ENCODE measurements at regions not wholly inside any gene's neighbourhood (a gene's known extent, or its start where the extent isn't known, plus 50 kb on each side); places are given as distances from the start of the nearest gene placed in this dataset.

- DNase-seq (ENCODE audit: low spot score): no peak
- no peaks in the 10 kb centered on the region for H3K9me3 ChIP-seq (replicated peaks in 1 of 2; ENCODE audit: control insufficient read depth in 2 of 2, insufficient read depth in 1 of 2, low read depth in 1 of 2, low read length in 2 of 2)
- H3K14ac ChIP-seq (ENCODE audit: low read length): no peak overlapping the region
- H3K9ac ChIP-seq (ENCODE audit: low read depth, low read length, poor library complexity): no peak overlapping the region
- no peak overlapping the region for H3K27ac ChIP-seq (replicated peaks; ENCODE audit: low read length)
- H3K36me3 ChIP-seq (replicated peaks in 1 of 2; ENCODE audit: control insufficient read depth in 2 of 2, insufficient read depth in 2 of 2, low read length in 2 of 2): no peaks in the 10 kb centered on the region
- H3K79me1 ChIP-seq (ENCODE audit: low read depth, low read length): no peaks in the 10 kb centered on the region
- no peak overlapping the region for H4K91ac ChIP-seq (ENCODE audit: low read depth, low read length, poor library complexity)
- H2BK5ac ChIP-seq (ENCODE audit: low read length): no peak overlapping the region
- H2BK15ac ChIP-seq (ENCODE audit: low read length): no peak overlapping the region
- H3K4me2 ChIP-seq (ENCODE audit: insufficient read depth, low read length, poor library complexity, severe bottlenecking): no peak overlapping the region
- no peak overlapping the region for H4K8ac ChIP-seq (ENCODE audit: low read depth, low read length)
- no CpG with 5 or more reads among the region's 6 CpGs for WGBS, 2 donors (ENCODE audit: extremely low coverage in 2 of 2, insufficient read length in 2 of 2, insufficient replicate concordance in 1 of 2)
- no peak overlapping the region for H2AFZ ChIP-seq (ENCODE audit: low read length)
- no peak overlapping the region for H2BK120ac ChIP-seq (ENCODE audit: low read depth, low read length)
- no peaks in the 10 kb centered on the region for H3K27me3 ChIP-seq (ENCODE audit: control insufficient read depth in 3 of 3, insufficient read depth in 3 of 3, low read depth in 1 of 3, low read length in 3 of 3)
- no peak overlapping the region for H3K23ac ChIP-seq (ENCODE audit: low read depth, low read length, poor library complexity)
- no peak overlapping the region for H3K18ac ChIP-seq (ENCODE audit: low read length)
- H2BK12ac ChIP-seq (ENCODE audit: low read length): no peak overlapping the region
- no peaks in the 10 kb centered on the region for H3K4me1 ChIP-seq (ENCODE audit: control insufficient read depth in 2 of 2, insufficient read depth in 1 of 2, low read depth in 1 of 2, low read length in 2 of 2)
- H3K4ac ChIP-seq (ENCODE audit: low read length): no peak overlapping the region
- no peak overlapping the region for H3K4me3 ChIP-seq (ENCODE audit: low read length in 2 of 2)
- H2AK5ac ChIP-seq (ENCODE audit: low read depth, low read length): no peak overlapping the region
These were observed 109.5 kb upstream of the TMEM72 start for GRCh38 chr10:44801383-44802327.

GRCh38 chr10:44803862-44804261 is 107.3 kb upstream of the TMEM72 start:
- no peak overlapping the region for H3K27ac ChIP-seq (replicated peaks; ENCODE audit: low read length)
- no peaks in the 10 kb centered on the region for H3K27me3 ChIP-seq (ENCODE audit: control insufficient read depth in 3 of 3, insufficient read depth in 3 of 3, low read depth in 1 of 3, low read length in 3 of 3)
- H3K4me1 ChIP-seq (ENCODE audit: control insufficient read depth in 2 of 2, insufficient read depth in 1 of 2, low read depth in 1 of 2, low read length in 2 of 2): no peaks in the 10 kb centered on the region
- no peak overlapping the region for H2BK120ac ChIP-seq (ENCODE audit: low read depth, low read length)
- no peak overlapping the region for H2AFZ ChIP-seq (ENCODE audit: low read length)
- H3K23ac ChIP-seq (ENCODE audit: low read depth, low read length, poor library complexity): no peak overlapping the region
- no peak overlapping the region for H2AK5ac ChIP-seq (ENCODE audit: low read depth, low read length)
- no peak overlapping the region for H2BK12ac ChIP-seq (ENCODE audit: low read length)
- H4K91ac ChIP-seq (ENCODE audit: low read depth, low read length, poor library complexity): no peak overlapping the region
- no peak overlapping the region for H3K4me3 ChIP-seq (ENCODE audit: low read length in 2 of 2)
- H3K9me3 ChIP-seq (replicated peaks in 1 of 2; ENCODE audit: control insufficient read depth in 2 of 2, insufficient read depth in 1 of 2, low read depth in 1 of 2, low read length in 2 of 2): no peaks in the 10 kb centered on the region
- no peak overlapping the region for H4K8ac ChIP-seq (ENCODE audit: low read depth, low read length)
- H3K36me3 ChIP-seq (replicated peaks in 1 of 2; ENCODE audit: control insufficient read depth in 2 of 2, insufficient read depth in 2 of 2, low read length in 2 of 2): no peaks in the 10 kb centered on the region
- H3K9ac ChIP-seq (ENCODE audit: low read depth, low read length, poor library complexity): no peak overlapping the region
- H3K18ac ChIP-seq (ENCODE audit: low read length): peak overlapping the region; percentile 12
- H2BK5ac ChIP-seq (ENCODE audit: low read length): no peak overlapping the region
- DNase-seq (ENCODE audit: low spot score): no peak
- no peak overlapping the region for H2BK15ac ChIP-seq (ENCODE audit: low read length)
- no peak overlapping the region for H3K14ac ChIP-seq (ENCODE audit: low read length)
- no peaks in the 10 kb centered on the region for H3K79me1 ChIP-seq (ENCODE audit: low read depth, low read length)
- WGBS, 2 donors (ENCODE audit: extremely low coverage in 2 of 2, insufficient read length in 2 of 2, insufficient replicate concordance in 1 of 2): no CpG with 5 or more reads among the region's 2 CpGs
- no peak overlapping the region for H3K4me2 ChIP-seq (ENCODE audit: insufficient read depth, low read length, poor library complexity, severe bottlenecking)
- H3K4ac ChIP-seq (ENCODE audit: low read length): no peak overlapping the region

- H2BK5ac ChIP-seq (ENCODE audit: low read length): no peak overlapping the region
- no peak overlapping the region for H3K27ac ChIP-seq (replicated peaks; ENCODE audit: low read length)
- H4K91ac ChIP-seq (ENCODE audit: low read depth, low read length, poor library complexity): no peak overlapping the region
- H2AK5ac ChIP-seq (ENCODE audit: low read depth, low read length): no peak overlapping the region
- no peaks in the 10 kb centered on the region for H3K79me1 ChIP-seq (ENCODE audit: low read depth, low read length)
- H3K27me3 ChIP-seq (ENCODE audit: control insufficient read depth in 3 of 3, insufficient read depth in 3 of 3, low read depth in 1 of 3, low read length in 3 of 3): no peaks in the 10 kb centered on the region
- no CpG with 5 or more reads among the region's 1 CpG for WGBS, 2 donors (ENCODE audit: extremely low coverage in 2 of 2, insufficient read length in 2 of 2, insufficient replicate concordance in 1 of 2)
- H3K36me3 ChIP-seq (replicated peaks in 1 of 2; ENCODE audit: control insufficient read depth in 2 of 2, insufficient read depth in 2 of 2, low read length in 2 of 2): no peaks in the 10 kb centered on the region
- no peak overlapping the region for H3K4me3 ChIP-seq (ENCODE audit: low read length in 2 of 2)
- H2BK12ac ChIP-seq (ENCODE audit: low read length): no peak overlapping the region
- H3K14ac ChIP-seq (ENCODE audit: low read length): no peak overlapping the region
- no peak overlapping the region for H3K4ac ChIP-seq (ENCODE audit: low read length)
- no peak overlapping the region for H3K18ac ChIP-seq (ENCODE audit: low read length)
- no peak overlapping the region for H2AFZ ChIP-seq (ENCODE audit: low read length)
- DNase-seq (ENCODE audit: low spot score): no peak
- H3K4me1 ChIP-seq (ENCODE audit: control insufficient read depth in 2 of 2, insufficient read depth in 1 of 2, low read depth in 1 of 2, low read length in 2 of 2): no peaks in the 10 kb centered on the region
- no peak overlapping the region for H3K4me2 ChIP-seq (ENCODE audit: insufficient read depth, low read length, poor library complexity, severe bottlenecking)
- no peak overlapping the region for H2BK120ac ChIP-seq (ENCODE audit: low read depth, low read length)
- no peak overlapping the region for H3K9ac ChIP-seq (ENCODE audit: low read depth, low read length, poor library complexity)
- H3K9me3 ChIP-seq (replicated peaks in 1 of 2; ENCODE audit: control insufficient read depth in 2 of 2, insufficient read depth in 1 of 2, low read depth in 1 of 2, low read length in 2 of 2): no peaks in the 10 kb centered on the region
- H2BK15ac ChIP-seq (ENCODE audit: low read length): no peak overlapping the region
- no peak overlapping the region for H4K8ac ChIP-seq (ENCODE audit: low read depth, low read length)
- no peak overlapping the region for H3K23ac ChIP-seq (ENCODE audit: low read depth, low read length, poor library complexity)
These were observed 106.5 kb upstream of the TMEM72 start for GRCh38 chr10:44804661-44805060.

GRCh38 chr10:44805466-44806210 is 105.5 kb upstream of the TMEM72 start:
- Histone ChIP-seq H4K8ac (ENCODE audit: low read depth, low read length) (no peak overlapping the region), H3K23ac (ENCODE audit: low read depth, low read length, poor library complexity) (no peak overlapping the region), H3K79me1 (ENCODE audit: low read depth, low read length) (no peaks in the 10 kb centered on the region), H3K36me3 (replicated peaks in 1 of 2; ENCODE audit: control insufficient read depth in 2 of 2, insufficient read depth in 2 of 2, low read length in 2 of 2) (no peaks in the 10 kb centered on the region), H3K4me2 (ENCODE audit: insufficient read depth, low read length, poor library complexity, severe bottlenecking) (no peak overlapping the region), H3K27ac (replicated peaks; ENCODE audit: low read length) (no peak overlapping the region), H2AK5ac (ENCODE audit: low read depth, low read length) (no peak overlapping the region), H2AFZ (ENCODE audit: low read length) (no peak overlapping the region), H4K91ac (ENCODE audit: low read depth, low read length, poor library complexity) (no peak overlapping the region), H2BK15ac (ENCODE audit: low read length) (no peak overlapping the region), H3K14ac (ENCODE audit: low read length) (no peak overlapping the region), H3K27me3 (ENCODE audit: control insufficient read depth in 3 of 3, insufficient read depth in 3 of 3, low read depth in 1 of 3, low read length in 3 of 3) (no peaks in the 10 kb centered on the region), H3K9me3 (replicated peaks in 1 of 2; ENCODE audit: control insufficient read depth in 2 of 2, insufficient read depth in 1 of 2, low read depth in 1 of 2, low read length in 2 of 2) (no peaks in the 10 kb centered on the region), H3K18ac (ENCODE audit: low read length) (no peak overlapping the region), H3K9ac (ENCODE audit: low read depth, low read length, poor library complexity) (no peak overlapping the region), H3K4ac (ENCODE audit: low read length) (no peak overlapping the region), H2BK120ac (ENCODE audit: low read depth, low read length) (no peak overlapping the region), H2BK12ac (ENCODE audit: low read length) (no peak overlapping the region), H3K4me3 (ENCODE audit: low read length in 2 of 2) (no peak overlapping the region), H2BK5ac (ENCODE audit: low read length) (no peak overlapping the region), H3K4me1 (ENCODE audit: control insufficient read depth in 2 of 2, insufficient read depth in 1 of 2, low read depth in 1 of 2, low read length in 2 of 2) (no peaks in the 10 kb centered on the region)
- WGBS, 2 donors (ENCODE audit: extremely low coverage in 2 of 2, insufficient read length in 2 of 2, insufficient replicate concordance in 1 of 2): no CpG with 5 or more reads among the region's 6 CpGs
- DNase-seq (ENCODE audit: low spot score): no peak

Measured in neuronal stem cell (in vitro differentiated cells).